ENCODE measurements at regions not wholly inside any gene's neighbourhood (a gene's known extent, or its start where the extent isn't known, plus 50 kb on each side); places are given as distances from the start of the nearest gene placed in this dataset.

- CTCF ChIA-PET = interaction anchor here (0.7 kb wide), 1 partner anchor 632 kb away, joined by 3 read pairs; no protein-coding TSS in a partner anchor
Measured at GRCh38 chr2:142300517-142300916, 169.7 kb upstream of the LRP1B start.

GRCh38 chr2:142299021-142299420 is 168.2 kb upstream of the LRP1B start:
- Histone ChIP-seq H3K4me3 (replicated peaks in 1 of 3; ENCODE audit: insufficient read depth in 1 of 3, low read depth in 1 of 3, low read length in 3 of 3) (no peak overlapping the region), H4K20me1 (replicated peaks; ENCODE audit: control insufficient read depth, extremely low read depth, insufficient read depth, low read length) (no peaks in the 10 kb centered on the region), H3K4me2 (ENCODE audit: insufficient read depth, low read length) (no peak overlapping the region), H3K4me1 (ENCODE audit: control insufficient read depth, extremely low read depth, insufficient read depth, low read length) (no peaks in the 10 kb centered on the region), H3K79me2 (ENCODE audit: control insufficient read depth, insufficient read depth, low read length) (no peaks in the 10 kb centered on the region), H3K9me3 (replicated peaks; ENCODE audit: control insufficient read depth, insufficient read depth, low read length) (no peaks in the 10 kb centered on the region), H3K27me3 (ENCODE audit: control insufficient read depth in 2 of 2, insufficient read depth in 2 of 2, low read length in 2 of 2) (no peaks in the 10 kb centered on the region), H3K36me3 (ENCODE audit: control insufficient read depth in 2 of 2, extremely low read depth in 1 of 2, insufficient read depth in 2 of 2, low read length in 2 of 2) (no peaks in the 10 kb centered on the region), H2AFZ (ENCODE audit: low read depth, low read length) (no peak overlapping the region), H3K9me1 (replicated peaks; ENCODE audit: control insufficient read depth, extremely low read depth, insufficient read depth, low read length) (no peaks in the 10 kb centered on the region), H3K9ac (replicated peaks; ENCODE audit: extremely low read depth, insufficient read depth, low read length) (no peak overlapping the region), H3K27ac (ENCODE audit: insufficient read depth, low read depth, low read length) (no peak overlapping the region)
- ChIA-PET CTCF (no interaction called here), POLR2A (no interaction called here)
- intact Hi-C loops (cut with micrococcal nuclease) (no loop called here), dilution Hi-C loops (cut with MboI; ENCODE audit: extremely low pct_ligation_motif_present, low sequenced_read_pairs) (no loop called here)
- FAIRE-seq (no peak), DNase-seq (ENCODE audit: low read depth, low spot score) (no peak)
- BruUV-seq (replicated peaks) = no TSS peak
- TF ChIP-seq MYC (IDR thresholded peaks at IDR 0.05; ENCODE audit: low read depth, low read length) (no peak), EZH2 (IDR thresholded peaks at IDR 0.05; ENCODE audit: borderline replicate concordance, low read depth, low read length, severe bottlenecking) (no peak), GATA2 (IDR thresholded peaks at IDR 0.05; ENCODE audit: insufficient read depth, insufficient read length, low read depth, low read length) (no peak), CTCF (IDR thresholded peaks at IDR 0.05; ENCODE audit: extremely low read depth in 1 of 2, insufficient read depth in 1 of 2, low read depth in 1 of 2, low read length in 2 of 2) (no peak), POLR2A (IDR thresholded peaks at IDR 0.05; ENCODE audit: low read depth, low read length) (no peak), FOS (IDR thresholded peaks at IDR 0.05; ENCODE audit: borderline replicate concordance, insufficient read depth, low read length) (no peak)

More at GRCh38 chr2:142300517-142300916, 169.7 kb upstream of the LRP1B start:
- POLR2A ChIA-PET = no interaction called here
- dilution Hi-C loops (cut with MboI; ENCODE audit: extremely low pct_ligation_motif_present, low sequenced_read_pairs) (no loop called here), intact Hi-C loops (cut with micrococcal nuclease) (no loop called here)
- Histone ChIP-seq H3K4me3 (replicated peaks in 1 of 3; ENCODE audit: insufficient read depth in 1 of 3, low read depth in 1 of 3, low read length in 3 of 3) (no peak overlapping the region), H3K9me1 (replicated peaks; ENCODE audit: control insufficient read depth, extremely low read depth, insufficient read depth, low read length) (no peaks in the 10 kb centered on the region), H3K9ac (replicated peaks; ENCODE audit: extremely low read depth, insufficient read depth, low read length) (no peak overlapping the region), H3K4me1 (ENCODE audit: control insufficient read depth, extremely low read depth, insufficient read depth, low read length) (no peaks in the 10 kb centered on the region), H3K9me3 (replicated peaks; ENCODE audit: control insufficient read depth, insufficient read depth, low read length) (no peaks in the 10 kb centered on the region), H3K79me2 (ENCODE audit: control insufficient read depth, insufficient read depth, low read length) (no peaks in the 10 kb centered on the region), H3K36me3 (ENCODE audit: control insufficient read depth in 2 of 2, extremely low read depth in 1 of 2, insufficient read depth in 2 of 2, low read length in 2 of 2) (no peaks in the 10 kb centered on the region), H4K20me1 (replicated peaks; ENCODE audit: control insufficient read depth, extremely low read depth, insufficient read depth, low read length) (no peaks in the 10 kb centered on the region), H2AFZ (ENCODE audit: low read depth, low read length) (no peak overlapping the region), H3K27me3 (ENCODE audit: control insufficient read depth in 2 of 2, insufficient read depth in 2 of 2, low read length in 2 of 2) (no peaks in the 10 kb centered on the region), H3K27ac (ENCODE audit: insufficient read depth, low read depth, low read length) (no peak overlapping the region), H3K4me2 (ENCODE audit: insufficient read depth, low read length) (no peak overlapping the region)
- no TSS peak for BruUV-seq (replicated peaks)
- TF ChIP-seq CTCF (IDR thresholded peaks at IDR 0.05; ENCODE audit: extremely low read depth in 1 of 2, insufficient read depth in 1 of 2, low read depth in 1 of 2, low read length in 2 of 2) = no peak
- TF ChIP-seq POLR2A (IDR thresholded peaks at IDR 0.05; ENCODE audit: low read depth, low read length) = no peak
- FAIRE-seq (no peak), DNase-seq (ENCODE audit: low read depth, low spot score) (no peak)

All from endothelial cell of umbilical vein (primary cell).